Loucy (cell line): ENCODE measurements at regions not wholly inside any gene's neighbourhood (a gene's known extent, or its start where the extent isn't known, plus 50 kb on each side); places are given as distances from the start of the nearest gene placed in this dataset.

Experiments used
- H2AFZ ChIP-seq: fragments of 200-600 bp; sonication (generic); 2 replicates; pipeline ENCODE4 v1.6.0; 2016; ENCODE audit warnings: antibody characterized with exemption, mild to moderate bottlenecking, low read length, moderate library complexity
- H3F3A ChIP-seq: fragments of 200-600 bp; 2 replicates; pipeline ENCODE4 v1.6.0; 2016; ENCODE audit warnings: antibody characterized with exemption, low read depth, mild to moderate bottlenecking
- H3K27me3 ChIP-seq: fragments of 200-600 bp; sonication (generic); 2 replicates; pipeline ENCODE4 v1.6.1; 2014; ENCODE audit warnings: low read length, mild to moderate bottlenecking; ENCODE audit not compliant: insufficient read depth, poor library complexity, severe bottlenecking
- H3K36me3 ChIP-seq: fragments of 200-600 bp; sonication (generic); 2 replicates; pipeline ENCODE4 v1.6.1; 2016; ENCODE audit warnings: low read length; ENCODE audit not compliant: insufficient read depth
- H3K4me1 ChIP-seq: fragments of 200-600 bp; sonication (generic); 2 replicates; pipeline ENCODE4 v1.5.1; 2014; ENCODE audit warnings: low read length, mild to moderate bottlenecking; ENCODE audit not compliant: insufficient read depth, poor library complexity, severe bottlenecking
- H3K4me2 ChIP-seq: fragments of 200-600 bp; sonication (generic); 2 replicates; pipeline ENCODE4 v1.6.0; 2014; ENCODE audit warnings: antibody characterized with exemption, low read length, low read depth, mild to moderate bottlenecking; ENCODE audit not compliant: poor library complexity, severe bottlenecking
- H3K4me3 ChIP-seq: fragments of 200-600 bp; sonication (generic); 2 replicates; pipeline ENCODE4 v1.5.1; 2014; ENCODE audit warnings: low read length, mild to moderate bottlenecking, mixed read lengths; ENCODE audit not compliant: poor library complexity, severe bottlenecking
- H3K79me2 ChIP-seq: fragments of 200-600 bp; sonication (generic); 2 replicates; pipeline ENCODE4 v1.6.1; 2014; ENCODE audit warnings: low read length; ENCODE audit not compliant: insufficient read depth
- H3K9ac ChIP-seq: fragments of 200-600 bp; sonication (generic); 2 replicates; pipeline ENCODE4 v1.6.0; 2014; ENCODE audit warnings: mild to moderate bottlenecking, low read depth, low read length, moderate library complexity; ENCODE audit not compliant: poor library complexity, severe bottlenecking
- H3K9me2 ChIP-seq: fragments of 200-600 bp; sonication (generic); replicated peaks from 2 replicates; pipeline ENCODE4 v1.6.1; 2016; ENCODE audit warnings: low read depth, low read length, mixed read lengths
- H3K9me3 ChIP-seq: fragments of 200-600 bp; sonication (generic); 2 replicates; pipeline ENCODE4 v1.6.1; 2014; ENCODE audit warnings: mild to moderate bottlenecking, antibody characterized with exemption, low read length, low read depth; ENCODE audit not compliant: insufficient read depth
- H4K20me1 ChIP-seq: fragments of 200-600 bp; sonication (generic); 2 replicates; pipeline ENCODE4 v1.6.0; 2014; ENCODE audit warnings: antibody characterized with exemption, low read length, mild to moderate bottlenecking; ENCODE audit not compliant: insufficient read depth, poor library complexity, severe bottlenecking
- EZH2phosphoT487 ChIP-seq: fragments of 200-600 bp; IDR thresholded peaks from 2 replicates; pipeline ENCODE4 v1.6.1; 2018; ENCODE audit warnings: antibody characterized with exemption, mild to moderate bottlenecking, moderate library complexity, borderline replicate concordance
- TF ChIP-seq, protein P1 (sequence below): fragments of 200-600 bp; sonication (generic); conservative IDR thresholded peaks from 2 replicates; pipeline ENCODE4 v1.5.1; 2014; ENCODE audit warnings: mild to moderate bottlenecking, antibody characterized with exemption, low read length

GRCh38 chr3:8212794-8213193 lies 288.8 kb upstream of the LMCD1 start:
- TF ChIP-seq EZH2phosphoT487 = no peak
- TF ChIP-seq, protein P1, sequence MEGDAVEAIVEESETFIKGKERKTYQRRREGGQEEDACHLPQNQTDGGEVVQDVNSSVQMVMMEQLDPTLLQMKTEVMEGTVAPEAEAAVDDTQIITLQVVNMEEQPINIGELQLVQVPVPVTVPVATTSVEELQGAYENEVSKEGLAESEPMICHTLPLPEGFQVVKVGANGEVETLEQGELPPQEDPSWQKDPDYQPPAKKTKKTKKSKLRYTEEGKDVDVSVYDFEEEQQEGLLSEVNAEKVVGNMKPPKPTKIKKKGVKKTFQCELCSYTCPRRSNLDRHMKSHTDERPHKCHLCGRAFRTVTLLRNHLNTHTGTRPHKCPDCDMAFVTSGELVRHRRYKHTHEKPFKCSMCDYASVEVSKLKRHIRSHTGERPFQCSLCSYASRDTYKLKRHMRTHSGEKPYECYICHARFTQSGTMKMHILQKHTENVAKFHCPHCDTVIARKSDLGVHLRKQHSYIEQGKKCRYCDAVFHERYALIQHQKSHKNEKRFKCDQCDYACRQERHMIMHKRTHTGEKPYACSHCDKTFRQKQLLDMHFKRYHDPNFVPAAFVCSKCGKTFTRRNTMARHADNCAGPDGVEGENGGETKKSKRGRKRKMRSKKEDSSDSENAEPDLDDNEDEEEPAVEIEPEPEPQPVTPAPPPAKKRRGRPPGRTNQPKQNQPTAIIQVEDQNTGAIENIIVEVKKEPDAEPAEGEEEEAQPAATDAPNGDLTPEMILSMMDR = no peak
- Histone ChIP-seq H3K27me3 (no peaks in the 10 kb centered on the region), H3K79me2 (no peaks in the 10 kb centered on the region), H3K9me2 (no peaks in the 10 kb centered on the region), H3K9me3 (no peaks in the 10 kb centered on the region), H3K36me3 (no peaks in the 10 kb centered on the region), H3K9ac (no peak overlapping the region), H3K4me1 (no peaks in the 10 kb centered on the region), H2AFZ (no peak overlapping the region), H3F3A (no peaks in the 10 kb centered on the region), H3K4me2 (no peak overlapping the region), H3K4me3 (no peak overlapping the region), H4K20me1 (no peaks in the 10 kb centered on the region)

GRCh38 chr3:8213286-8213685 lies 288.3 kb upstream of the LMCD1 start:
- Histone ChIP-seq H3F3A (no peaks in the 10 kb centered on the region), H3K79me2 (no peaks in the 10 kb centered on the region), H2AFZ (no peak overlapping the region), H3K9ac (no peak overlapping the region), H3K4me3 (no peak overlapping the region), H3K4me2 (no peak overlapping the region), H3K27me3 (no peaks in the 10 kb centered on the region), H3K4me1 (no peaks in the 10 kb centered on the region), H3K36me3 (no peaks in the 10 kb centered on the region), H3K9me3 (no peaks in the 10 kb centered on the region), H4K20me1 (no peaks in the 10 kb centered on the region), H3K9me2 (no peaks in the 10 kb centered on the region)
- TF ChIP-seq, protein P1 = no peak
- TF ChIP-seq EZH2phosphoT487 = no peak

DNA sequence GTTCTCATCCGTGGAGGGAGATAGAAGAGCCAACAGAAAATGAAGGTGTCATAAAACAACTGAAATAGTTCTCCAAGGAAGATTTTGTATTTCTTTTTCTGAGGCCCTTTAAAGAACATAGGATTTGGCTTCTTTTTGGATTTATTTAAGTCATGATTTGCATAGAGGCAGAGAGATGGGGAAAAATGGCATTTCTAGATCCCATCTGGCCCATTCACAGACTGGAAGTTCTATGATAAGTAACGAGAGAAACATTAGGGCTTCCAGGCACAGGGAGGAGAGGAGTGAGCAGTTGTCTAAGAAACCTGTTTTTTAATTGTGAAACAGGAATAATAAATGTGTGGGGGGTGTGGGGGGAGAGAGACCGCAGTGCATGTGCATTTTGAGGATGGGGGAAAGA lies 285.8 kb upstream of the LMCD1 start:
- TF ChIP-seq EZH2phosphoT487 = no peak
- TF ChIP-seq, protein P1 = no peak
- H4K20me1 ChIP-seq = no peaks in the 10 kb centered on the region
- no peak overlapping the region for H3K9ac ChIP-seq
- H2AFZ ChIP-seq = no peak overlapping the region
- H3K4me3 ChIP-seq = no peak overlapping the region
- no peaks in the 10 kb centered on the region for H3K27me3 ChIP-seq
- H3K36me3 ChIP-seq = no peaks in the 10 kb centered on the region
- H3K79me2 ChIP-seq = no peaks in the 10 kb centered on the region
- H3F3A ChIP-seq = no peaks in the 10 kb centered on the region
- no peaks in the 10 kb centered on the region for H3K9me2 ChIP-seq
- no peaks in the 10 kb centered on the region for H3K9me3 ChIP-seq
- no peaks in the 10 kb centered on the region for H3K4me1 ChIP-seq
- H3K4me2 ChIP-seq = no peak overlapping the region
